Muscle layer of duodenum (tissue), 2 donors: ENCODE measurements at regions not wholly inside any gene's neighbourhood (a gene's known extent, or its start where the extent isn't known, plus 50 kb on each side); places are given as distances from the start of the nearest gene placed in this dataset.

Experiments used
- H3K27ac ChIP-seq: one replicate; pipeline ENCODE4 v1.7.0; 2013; ENCODE audit warnings: mild to moderate bottlenecking, low read length
- H3K27me3 ChIP-seq: one replicate; pipeline ENCODE4 v1.7.0; 2013; ENCODE audit warnings: low read depth, mild to moderate bottlenecking, control low read depth, low read length
- H3K36me3 ChIP-seq, 2 donors: one replicate each; pipeline ENCODE4 v1.7.0; 2013; ENCODE audit warnings: low read length in 2 of 2, control low read depth in 1 of 2, mild to moderate bottlenecking in 1 of 2; ENCODE audit not compliant: insufficient read depth in 2 of 2, control insufficient read depth in 1 of 2
- H3K4me1 ChIP-seq, 2 donors: one replicate each; pipeline ENCODE4 v1.7.0; 2013; ENCODE audit warnings: low read length in 2 of 2, mild to moderate bottlenecking in 2 of 2, control low read depth in 1 of 2, moderate library complexity in 1 of 2; ENCODE audit not compliant: insufficient read depth in 2 of 2, control insufficient read depth in 1 of 2
- H3K4me3 ChIP-seq, 2 donors: one replicate each; pipeline ENCODE4 v1.7.0; 2013; ENCODE audit warnings: low read length in 2 of 2, low read depth in 1 of 2, mild to moderate bottlenecking in 1 of 2
- H3K9me3 ChIP-seq, 2 donors: one replicate each; pipeline ENCODE4 v1.7.0; 2013; ENCODE audit warnings: low read length in 2 of 2, control low read depth in 1 of 2, mild to moderate bottlenecking in 1 of 2; ENCODE audit not compliant: control insufficient read depth in 1 of 2
- donor health status: healthy.

DNA sequence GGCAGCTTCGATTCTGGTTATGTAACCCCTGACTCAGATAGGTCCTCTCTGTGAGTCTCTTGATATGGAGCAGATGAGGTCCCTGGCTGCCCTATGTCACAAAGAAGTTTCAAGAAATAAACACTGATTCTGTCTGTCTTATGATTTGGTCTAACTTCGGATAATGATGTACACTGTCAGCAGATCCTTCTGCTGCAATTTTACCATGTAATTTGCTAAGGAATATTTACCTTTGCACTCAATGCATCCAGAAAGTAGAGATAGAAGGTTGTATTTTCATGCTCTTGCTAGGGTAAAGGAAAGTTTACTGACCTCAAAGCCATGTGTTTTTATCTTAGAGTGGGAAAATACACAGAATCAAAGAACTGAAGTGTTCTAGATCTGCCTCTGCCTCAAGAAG is 98.2 kb downstream of the KLF5 start:
- H3K27me3 ChIP-seq = no peaks in the 10 kb centered on the region
- H3K4me1 ChIP-seq = no peaks in the 10 kb centered on the region
- no peaks in the 10 kb centered on the region for H3K36me3 ChIP-seq
- no peaks in the 10 kb centered on the region for H3K9me3 ChIP-seq
- no peak overlapping the region for H3K27ac ChIP-seq
- no peak overlapping the region for H3K4me3 ChIP-seq

DNA sequence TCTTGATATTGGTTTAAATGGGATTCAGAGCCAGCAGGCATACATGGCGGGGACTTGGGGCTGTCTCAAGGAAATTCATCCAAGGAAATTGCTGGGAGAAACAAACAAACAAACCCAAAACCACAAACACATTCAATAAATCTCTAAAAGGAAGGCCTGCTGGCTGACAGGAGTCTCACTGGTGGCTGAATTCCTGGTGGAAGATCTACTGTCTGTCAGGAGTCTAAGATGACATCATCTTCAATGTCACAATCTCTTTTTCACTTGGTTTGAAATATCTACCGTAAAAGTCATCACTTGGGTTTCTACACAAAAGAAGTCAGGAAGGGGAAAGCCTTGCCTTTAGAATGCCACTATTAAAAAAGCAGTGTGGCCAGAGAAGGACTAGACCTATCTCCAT is 87.9 kb downstream of the KLF5 start:
- no peaks in the 10 kb centered on the region for H3K36me3 ChIP-seq
- no peaks in the 10 kb centered on the region for H3K4me1 ChIP-seq
- H3K27ac ChIP-seq = no peak overlapping the region
- no peaks in the 10 kb centered on the region for H3K27me3 ChIP-seq
- H3K9me3 ChIP-seq = no peaks in the 10 kb centered on the region
- H3K4me3 ChIP-seq = no peak overlapping the region

DNA sequence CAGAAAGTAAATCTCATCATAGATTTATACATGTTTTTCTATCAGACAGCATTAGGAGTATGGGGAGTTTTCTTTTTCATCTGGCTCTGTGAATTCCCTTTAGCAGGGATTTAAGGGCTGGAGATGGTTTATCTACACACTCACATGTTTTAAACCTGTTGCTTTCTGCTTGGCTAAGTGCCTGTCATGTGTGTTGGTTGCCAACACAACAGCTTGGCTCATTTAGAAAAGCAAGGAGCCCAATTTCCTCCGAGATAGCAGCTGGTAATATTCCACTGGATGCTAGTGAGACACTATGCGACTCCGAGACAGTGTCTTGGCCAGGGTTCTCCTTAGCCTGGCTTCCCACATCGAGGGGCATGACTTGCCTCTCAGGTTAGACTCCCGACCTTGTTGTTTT is 83.3 kb downstream of the KLF5 start:
- Histone ChIP-seq H3K9me3 (no peaks in the 10 kb centered on the region), H3K36me3 (no peaks in the 10 kb centered on the region), H3K27me3 (no peaks in the 10 kb centered on the region), H3K4me3 (peak overlapping the region in 1 of 2 donors; percentile 40), H3K27ac (no peak overlapping the region), H3K4me1 (peaks cover 4 to 9% of the 10 kb centered on the region in 2 donors)

DNA sequence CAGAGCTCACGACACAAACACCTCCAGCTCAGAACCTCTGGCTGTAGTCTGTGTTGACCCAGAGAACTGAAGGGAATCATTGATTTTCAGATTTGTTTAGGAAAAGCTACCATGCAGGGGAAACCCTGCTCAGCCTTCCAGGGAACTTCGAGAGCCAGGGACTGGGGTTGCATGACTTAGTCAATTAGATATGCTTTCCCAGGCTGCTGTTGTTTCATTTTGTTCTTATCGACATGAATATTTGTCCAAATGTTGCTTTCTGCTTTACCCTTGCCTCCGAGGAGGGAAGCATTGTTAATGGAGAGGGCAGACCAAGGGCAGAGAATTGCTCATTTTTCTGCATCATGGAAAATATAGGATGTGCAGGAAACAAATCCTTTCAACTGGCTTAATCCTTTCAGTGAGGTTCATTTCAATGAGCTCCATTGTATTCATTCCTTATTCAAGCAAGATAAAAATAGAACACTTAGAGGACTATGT is 82.5 kb downstream of the KLF5 start:
- peak overlapping the region; percentile 32 to 40 for H3K4me3 ChIP-seq
- no peaks in the 10 kb centered on the region for H3K9me3 ChIP-seq
- H3K27me3 ChIP-seq = no peaks in the 10 kb centered on the region
- H3K36me3 ChIP-seq = no peaks in the 10 kb centered on the region
- H3K4me1 ChIP-seq = peaks cover 4 to 9% of the 10 kb centered on the region in 2 donors
- no peak overlapping the region for H3K27ac ChIP-seq

DNA sequence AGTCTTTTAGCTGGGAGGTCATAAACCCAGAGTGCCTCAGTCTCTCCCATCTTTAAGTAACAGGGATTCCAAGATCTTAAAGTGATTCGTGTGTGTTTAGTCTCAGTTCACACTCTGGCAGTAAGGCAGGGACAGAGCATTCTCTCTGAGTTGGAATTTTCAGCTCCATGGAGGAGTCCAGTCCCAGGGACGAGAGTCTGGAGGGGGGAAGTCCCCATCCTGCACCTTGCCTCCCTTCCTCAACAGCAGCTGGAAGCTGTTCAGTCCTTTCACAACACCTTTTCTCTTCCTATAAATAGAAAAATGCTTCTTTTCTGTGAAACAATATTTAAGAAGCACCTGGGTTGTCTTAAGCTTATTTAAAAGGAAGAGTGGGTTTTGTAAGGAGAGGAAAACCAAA is 82.0 kb downstream of the KLF5 start:
- Histone ChIP-seq H3K36me3 (no peaks in the 10 kb centered on the region), H3K4me1 (peaks cover 4 to 9% of the 10 kb centered on the region in 2 donors), H3K27me3 (no peaks in the 10 kb centered on the region), H3K9me3 (no peaks in the 10 kb centered on the region), H3K4me3 (peak overlapping the region in 1 of 2 donors; percentile 40), H3K27ac (peak overlapping the region; percentile 28)

DNA sequence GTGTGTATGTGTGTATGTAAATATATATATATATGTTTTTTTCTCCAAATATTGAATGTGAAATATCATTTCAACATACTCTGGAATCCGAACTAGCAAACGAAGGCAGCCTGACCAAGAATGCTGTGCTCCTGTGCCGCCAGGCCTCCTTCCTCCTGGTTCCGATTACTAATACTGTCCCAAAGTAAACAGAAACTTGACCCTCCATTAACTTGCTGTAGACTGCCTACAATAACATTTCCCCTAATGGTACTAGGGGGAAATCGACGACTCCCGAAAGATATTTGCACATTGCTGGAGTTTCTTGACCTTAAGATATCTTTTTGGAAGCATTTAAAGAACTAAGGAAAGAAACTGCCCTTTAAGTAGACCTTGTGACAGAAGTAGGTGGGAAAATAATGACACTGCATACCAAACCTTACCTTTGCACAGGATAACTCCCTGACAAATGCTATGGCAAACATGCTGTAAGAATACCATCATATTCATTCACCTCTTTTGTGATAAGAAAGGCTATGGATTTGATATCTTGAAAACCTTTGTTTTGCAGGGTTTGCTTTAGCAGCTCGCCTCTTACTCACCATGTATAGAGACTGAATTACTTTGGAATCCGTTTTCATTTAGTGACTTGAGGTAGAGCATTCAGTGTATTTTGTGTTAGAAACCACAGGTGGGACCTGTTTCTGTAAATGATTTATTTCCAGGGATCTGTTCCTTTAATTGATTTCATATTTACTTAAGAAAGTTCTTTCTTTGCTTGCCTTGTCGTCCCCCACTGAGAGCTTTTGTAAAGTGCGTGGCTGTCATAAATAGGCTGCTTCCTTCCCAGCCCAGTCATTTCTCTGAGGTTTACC is 80.1 kb downstream of the KLF5 start:
- H3K27me3 ChIP-seq = no peaks in the 10 kb centered on the region
- H3K27ac ChIP-seq = no peak overlapping the region
- H3K4me1 ChIP-seq = peaks cover 4 to 9% of the 10 kb centered on the region in 2 donors
- H3K9me3 ChIP-seq = no peaks in the 10 kb centered on the region
- no peaks in the 10 kb centered on the region for H3K36me3 ChIP-seq
- no peak overlapping the region for H3K4me3 ChIP-seq

DNA sequence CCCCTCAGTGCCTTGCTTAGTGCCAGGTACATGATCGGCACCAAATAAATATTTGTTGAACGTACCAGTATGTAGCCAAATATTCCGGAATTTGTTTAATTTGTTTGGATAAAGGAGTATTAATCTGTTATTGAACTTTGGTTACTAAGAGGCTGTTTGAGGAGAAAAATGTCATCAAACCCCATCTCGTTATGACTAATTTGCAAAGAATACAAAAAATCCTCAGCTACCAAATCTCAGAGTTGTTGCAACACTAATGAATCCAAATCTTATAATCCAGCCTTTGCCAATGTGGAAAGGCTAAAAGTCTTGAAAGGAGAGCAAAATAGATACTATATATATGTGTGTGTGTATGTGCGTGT is 79.5 kb downstream of the KLF5 start:
- Histone ChIP-seq H3K9me3 (no peaks in the 10 kb centered on the region), H3K36me3 (no peaks in the 10 kb centered on the region), H3K27ac (no peak overlapping the region), H3K4me3 (no peak overlapping the region), H3K4me1 (peaks cover 4 to 9% of the 10 kb centered on the region in 2 donors), H3K27me3 (no peaks in the 10 kb centered on the region)

DNA sequence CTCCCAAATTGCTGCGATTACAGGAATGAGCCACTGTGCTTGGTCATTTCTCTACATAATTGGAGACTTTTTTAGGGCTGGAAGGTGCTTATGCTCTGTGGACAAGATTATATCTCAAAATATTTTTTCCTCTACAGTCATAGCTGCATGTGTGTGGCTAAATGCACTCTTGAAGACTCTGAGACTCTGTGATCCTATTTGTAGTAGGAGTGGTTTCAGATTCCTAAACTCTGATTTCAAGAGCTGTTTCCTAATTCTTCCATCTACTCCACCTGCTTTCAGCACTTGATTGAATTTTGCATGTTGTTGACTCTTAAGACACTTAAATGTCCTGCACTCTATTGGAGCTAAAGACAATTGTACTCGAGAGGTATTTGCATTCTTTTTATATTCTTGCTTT is 78.0 kb downstream of the KLF5 start:
- H3K27ac ChIP-seq = no peak overlapping the region
- no peaks in the 10 kb centered on the region for H3K9me3 ChIP-seq
- no peaks in the 10 kb centered on the region for H3K36me3 ChIP-seq
- H3K4me3 ChIP-seq = no peak overlapping the region
- no peaks in the 10 kb centered on the region for H3K27me3 ChIP-seq
- peaks cover 4 to 9% of the 10 kb centered on the region in 2 donors for H3K4me1 ChIP-seq

DNA sequence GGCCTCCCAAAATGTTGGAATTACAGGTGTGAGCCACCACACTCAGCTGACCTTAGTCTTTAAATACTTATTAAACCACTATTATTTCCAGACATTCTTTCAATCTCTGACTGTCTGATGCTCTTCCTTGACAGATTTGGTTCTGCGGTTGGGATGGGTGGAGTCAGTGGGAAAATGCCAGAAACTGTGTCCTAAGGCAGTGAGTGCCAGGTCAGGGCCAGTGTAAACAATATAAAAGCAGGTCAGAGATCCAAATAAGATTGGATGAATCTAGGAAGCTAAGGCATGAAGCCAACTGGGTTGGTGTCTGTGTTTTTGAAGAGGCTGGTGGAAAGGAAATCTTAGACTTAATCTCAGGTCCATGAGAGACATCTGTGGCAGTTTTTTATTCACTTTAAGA is 74.7 kb downstream of the KLF5 start:
- H3K36me3 ChIP-seq = no peaks in the 10 kb centered on the region
- H3K4me3 ChIP-seq = no peak overlapping the region
- H3K4me1 ChIP-seq = no peaks in the 10 kb centered on the region
- H3K27me3 ChIP-seq = no peaks in the 10 kb centered on the region
- H3K9me3 ChIP-seq = no peaks in the 10 kb centered on the region
- H3K27ac ChIP-seq = no peak overlapping the region

DNA sequence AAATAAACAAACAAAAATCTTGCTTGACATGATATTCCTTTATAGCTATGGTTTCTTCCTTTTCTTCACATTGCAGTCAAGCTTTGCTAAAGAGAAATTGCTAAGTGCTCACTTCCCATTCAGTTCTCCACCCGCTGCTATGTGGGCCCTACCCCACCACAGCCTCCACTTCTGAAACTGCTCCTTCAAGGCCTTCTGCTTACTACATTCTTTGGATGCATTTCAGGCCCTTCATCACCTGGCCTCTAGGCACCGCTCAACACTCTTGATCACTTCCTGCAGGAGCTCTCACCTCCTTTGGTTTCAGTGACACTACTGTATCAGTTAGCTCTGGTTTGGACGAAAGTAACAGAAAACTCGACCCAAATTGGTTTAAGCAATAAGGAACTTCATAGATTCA is 72.4 kb downstream of the KLF5 start:
- H3K9me3 ChIP-seq = no peaks in the 10 kb centered on the region

DNA sequence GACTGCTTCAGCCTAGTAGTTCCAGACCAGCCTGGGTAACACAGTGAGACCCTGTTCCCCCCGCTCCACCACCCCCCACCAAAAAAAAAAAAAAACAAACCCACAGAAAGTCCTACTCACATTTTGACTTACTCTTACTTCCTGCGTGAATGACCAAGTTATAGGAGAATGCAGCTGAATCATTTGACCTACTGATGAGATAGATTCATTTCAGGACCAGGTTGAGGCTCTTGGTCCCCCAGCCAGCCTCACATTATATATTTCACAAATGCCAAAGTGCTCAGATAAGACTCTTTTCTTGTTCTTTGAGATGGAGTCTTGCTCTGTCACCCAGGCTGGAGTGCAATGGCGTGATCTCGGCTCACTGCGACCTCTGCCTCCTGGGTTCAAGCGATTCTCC is 70.2 kb downstream of the KLF5 start:
- Histone ChIP-seq H3K9me3 (no peaks in the 10 kb centered on the region), H3K27ac (no peak overlapping the region), H3K36me3 (no peaks in the 10 kb centered on the region), H3K4me3 (no peak overlapping the region), H3K4me1 (no peaks in the 10 kb centered on the region), H3K27me3 (no peaks in the 10 kb centered on the region)

More for the DNA sequence above, 72.4 kb downstream of the KLF5 start:
- Histone ChIP-seq H3K27me3 (no peaks in the 10 kb centered on the region), H3K4me1 (no peaks in the 10 kb centered on the region), H3K36me3 (no peaks in the 10 kb centered on the region), H3K27ac (no peak overlapping the region), H3K4me3 (no peak overlapping the region)
